ENCODE measurements at regions not wholly inside any gene's neighbourhood (a gene's known extent, or its start where the extent isn't known, plus 50 kb on each side); places are given as distances from the start of the nearest gene placed in this dataset.

GRCh38 chr1:164477343-164477742 lies 81.6 kb upstream of the PBX1 start:
- H3K9me3 Mint-ChIP-seq = peaks cover 5% of the 10 kb centered on the region

GRCh38 chr1:164479242-164479641 lies 79.7 kb upstream of the PBX1 start:
- Mint-ChIP-seq H3K9me3 (peaks cover 11% of the 10 kb centered on the region), H3K36me3 (ENCODE audit: insufficient read depth) (no peaks in the 10 kb centered on the region), H3K4me3 (no peak overlapping the region), H3K27me3 (ENCODE audit: low read depth) (no peaks in the 10 kb centered on the region), H3K4me1 (ENCODE audit: low read depth) (no peaks in the 10 kb centered on the region)
- ATAC-seq = no peak
- DNase-seq = no peak

More at GRCh38 chr1:164477343-164477742, 81.6 kb upstream of the PBX1 start:
- H3K36me3 Mint-ChIP-seq (ENCODE audit: insufficient read depth) = no peaks in the 10 kb centered on the region
- ATAC-seq (no peak), DNase-seq (no peak)
- no peaks in the 10 kb centered on the region for H3K4me1 Mint-ChIP-seq (ENCODE audit: low read depth)
- no peaks in the 10 kb centered on the region for H3K27me3 Mint-ChIP-seq (ENCODE audit: low read depth)
- no peak overlapping the region for H3K4me3 Mint-ChIP-seq

- peaks cover 2% of the 10 kb centered on the region for H3K27me3 Mint-ChIP-seq (ENCODE audit: low read depth)
- DNase-seq = no peak
- H3K4me3 Mint-ChIP-seq = no peak overlapping the region
- H3K4me1 Mint-ChIP-seq (ENCODE audit: low read depth) = no peaks in the 10 kb centered on the region
- peaks cover 7% of the 10 kb centered on the region for H3K9me3 Mint-ChIP-seq
- ATAC-seq = no peak
- no peaks in the 10 kb centered on the region for H3K36me3 Mint-ChIP-seq (ENCODE audit: insufficient read depth)
Observed at GRCh38 chr1:164480285-164480907, 78.6 kb upstream of the PBX1 start.

- H3K9me3 Mint-ChIP-seq = peaks cover 9% of the 10 kb centered on the region
- H3K4me1 Mint-ChIP-seq (ENCODE audit: low read depth) = no peaks in the 10 kb centered on the region
- H3K27me3 Mint-ChIP-seq (ENCODE audit: low read depth) = no peaks in the 10 kb centered on the region
Observed at GRCh38 chr1:164495905-164496304, 63.1 kb upstream of the PBX1 start.

GRCh38 chr1:164498792-164499191 lies 60.2 kb upstream of the PBX1 start:
- H3K36me3 Mint-ChIP-seq (ENCODE audit: insufficient read depth) = no peaks in the 10 kb centered on the region
- no peaks in the 10 kb centered on the region for H3K27me3 Mint-ChIP-seq (ENCODE audit: low read depth)
- H3K4me3 Mint-ChIP-seq = no peak overlapping the region
- H3K4me1 Mint-ChIP-seq (ENCODE audit: low read depth) = no peaks in the 10 kb centered on the region
- H3K9me3 Mint-ChIP-seq = peaks cover 24% of the 10 kb centered on the region
- DNase-seq (no peak), ATAC-seq (no peak)

More at GRCh38 chr1:164495905-164496304, 63.1 kb upstream of the PBX1 start:
- Mint-ChIP-seq H3K4me3 (no peak overlapping the region), H3K36me3 (ENCODE audit: insufficient read depth) (no peaks in the 10 kb centered on the region)
- ATAC-seq (no peak), DNase-seq (no peak)

- no peaks in the 10 kb centered on the region for H3K4me1 Mint-ChIP-seq (ENCODE audit: low read depth)
Observed at GRCh38 chr1:164504749-164505148, 54.2 kb upstream of the PBX1 start.

More at GRCh38 chr1:164504749-164505148, 54.2 kb upstream of the PBX1 start:
- no peaks in the 10 kb centered on the region for H3K27me3 Mint-ChIP-seq (ENCODE audit: low read depth)
- DNase-seq (no peak), ATAC-seq (no peak)
- H3K36me3 Mint-ChIP-seq (ENCODE audit: insufficient read depth) = no peaks in the 10 kb centered on the region
- no peak overlapping the region for H3K4me3 Mint-ChIP-seq
- peaks cover 21% of the 10 kb centered on the region for H3K9me3 Mint-ChIP-seq
